ENCODE measurements at regions not wholly inside any gene's neighbourhood (a gene's known extent, or its start where the extent isn't known, plus 50 kb on each side); places are given as distances from the start of the nearest gene placed in this dataset.

- TF ChIP-seq CTCF (IDR thresholded peaks at IDR 0.05; ENCODE audit: insufficient read depth, low read depth, low read length, missing control alignments), result no peak
- H3K4me3 ChIP-seq (ENCODE audit: low read depth, low read length), result no peak overlapping the region
- DNase-seq (ENCODE audit: low read depth), result no peak
Measured at GRCh38 chr1:217948741-217949140, 317.6 kb downstream of the SPATA17 start.

GRCh38 chr1:217953330-217953729, 322.2 kb downstream of the SPATA17 start:
- no peak for DNase-seq (ENCODE audit: low read depth)
- H3K4me3 ChIP-seq (ENCODE audit: low read depth, low read length), result no peak overlapping the region
- no peak for TF ChIP-seq CTCF (IDR thresholded peaks at IDR 0.05; ENCODE audit: insufficient read depth, low read depth, low read length, missing control alignments)

DNA sequence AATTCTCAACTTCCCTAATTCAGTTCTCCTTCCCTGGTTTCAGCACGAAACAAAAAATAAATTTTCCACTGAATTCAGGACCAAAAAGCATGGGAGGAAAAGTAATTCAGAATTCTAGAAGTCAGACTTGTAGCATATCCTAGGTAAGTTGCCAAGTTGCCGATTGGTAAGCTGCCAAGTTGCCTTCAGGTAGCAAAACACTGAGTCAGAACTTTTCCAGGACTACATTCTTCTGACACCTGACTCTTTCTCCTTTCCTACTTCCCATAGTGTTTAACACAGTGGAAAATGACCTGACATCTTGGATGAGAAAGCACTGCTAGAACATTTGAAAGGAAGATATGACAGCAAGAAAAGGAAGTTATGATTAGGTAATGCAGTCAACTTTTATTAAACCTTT, 322.8 kb downstream of the SPATA17 start:
- DNase-seq (ENCODE audit: low read depth), result no peak
- TF ChIP-seq CTCF (IDR thresholded peaks at IDR 0.05; ENCODE audit: insufficient read depth, low read depth, low read length, missing control alignments), result no peak
- H3K4me3 ChIP-seq (ENCODE audit: low read depth, low read length), result no peak overlapping the region

DNA sequence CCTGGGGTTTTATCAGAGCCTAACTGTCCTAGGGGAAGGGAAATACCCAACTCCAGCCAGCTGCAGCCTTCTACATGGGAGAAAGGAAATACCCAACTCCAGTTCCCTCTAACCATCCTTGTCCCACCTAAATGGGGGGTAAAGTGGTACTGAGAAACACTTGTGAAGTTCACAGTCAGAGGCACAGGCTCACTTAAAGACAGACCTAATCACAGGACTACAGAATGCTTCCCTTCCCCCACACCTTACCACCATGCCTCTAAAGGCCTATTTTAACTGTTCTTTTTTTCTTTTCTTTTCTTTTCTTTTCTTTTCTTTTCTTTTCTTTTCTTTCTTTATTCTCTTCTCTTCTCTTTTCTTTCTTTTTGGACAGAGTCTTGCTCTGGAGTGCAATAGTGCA, 324.6 kb downstream of the SPATA17 start:
- no peak overlapping the region for H3K4me3 ChIP-seq (ENCODE audit: low read depth, low read length)
- no peak for TF ChIP-seq CTCF (IDR thresholded peaks at IDR 0.05; ENCODE audit: insufficient read depth, low read depth, low read length, missing control alignments)
- no peak for DNase-seq (ENCODE audit: low read depth)

GRCh38 chr1:217965156-217965786, 319.8 kb upstream of the RRP15 start:
- no peak overlapping the region for H3K4me3 ChIP-seq (ENCODE audit: low read depth, low read length)
- no peak for TF ChIP-seq CTCF (IDR thresholded peaks at IDR 0.05; ENCODE audit: insufficient read depth, low read depth, low read length, missing control alignments)
- DNase-seq (ENCODE audit: low read depth), result no peak

- TF ChIP-seq CTCF (IDR thresholded peaks at IDR 0.05; ENCODE audit: insufficient read depth, low read depth, low read length, missing control alignments), result no peak
- no peak overlapping the region for H3K4me3 ChIP-seq (ENCODE audit: low read depth, low read length)
Measured at GRCh38 chr1:217968085-217968484, 317.0 kb upstream of the RRP15 start.

DNA sequence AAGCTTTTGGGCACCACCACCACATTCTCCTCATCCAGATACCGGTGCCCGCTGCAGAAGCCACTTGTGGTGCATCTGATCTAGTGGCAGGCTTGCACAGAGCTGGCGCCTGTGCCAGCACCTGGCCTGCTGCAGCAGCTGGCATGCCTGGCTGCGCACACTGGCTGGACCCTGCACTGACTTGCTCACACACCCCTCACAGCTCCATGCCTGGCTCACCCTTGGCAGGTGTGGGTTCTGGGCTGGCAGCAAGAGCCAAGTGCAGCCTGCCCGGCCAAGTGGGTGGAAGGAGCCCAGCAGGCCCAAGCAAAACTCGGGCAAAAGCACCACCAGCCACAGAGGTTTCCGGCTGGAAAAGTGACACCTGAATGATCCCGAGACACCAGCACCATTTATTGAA, 315.7 kb upstream of the RRP15 start:
- TF ChIP-seq CTCF (IDR thresholded peaks at IDR 0.05; ENCODE audit: insufficient read depth, low read depth, low read length, missing control alignments), result no peak
- no peak overlapping the region for H3K4me3 ChIP-seq (ENCODE audit: low read depth, low read length)

More at GRCh38 chr1:217968085-217968484, 317.0 kb upstream of the RRP15 start:
- no peak for DNase-seq (ENCODE audit: low read depth)

More for the DNA sequence above, 315.7 kb upstream of the RRP15 start:
- DNase-seq (ENCODE audit: low read depth), result no peak
